HCT116 (cell line): ENCODE measurements at regions not wholly inside any gene's neighbourhood (a gene's known extent, or its start where the extent isn't known, plus 50 kb on each side); places are given as distances from the start of the nearest gene placed in this dataset.

Experiments
- ATAC-seq: fragments of 200-7000 bp; cut with Tn5 transposase; 2 replicates; pipeline ENCODE4 v1.9.1; 2020; ENCODE audit warnings: mild to moderate bottlenecking, moderate library complexity
- BruUV-seq: library from RNA; stranded (reverse); fragments of 400-500 nt; replicated peaks from 2 replicates; lab custom pipeline; 2021; lab: Mats Ljungman, UMichigan
- CTCF ChIA-PET: fragments of 300-600 bp; sonication (Branson Sonifier 250); formaldehyde crosslinking; loops from one replicate; lab custom pipeline; 2021; ENCODE audit warnings: antibody characterized with exemption; lab: Charles Lee
- POLR2A ChIA-PET: fragments of 300-600, 350-600 bp; sonication (Branson Sonifier 250); formaldehyde crosslinking; loops from one replicate; lab custom pipeline; 2021; ENCODE audit warnings: antibody characterized with exemption; lab: Charles Lee
- RAD21 ChIA-PET, 2 experiments: fragments of 300-600 bp; sonication (Branson Sonifier 250); formaldehyde crosslinking; loops; one replicate each; lab custom pipeline; 2023; ENCODE audit warnings: low total read pairs in 2 of 2; ENCODE audit not compliant: uncharacterized antibody in 2 of 2, unreplicated experiment in 2 of 2, low non-redundant PET in 1 of 2; lab: Charles Lee
- DNase-seq: peaks from one replicate; pipeline ENCODE4 v3.0.0-alpha.2; 2010; ENCODE audit warnings: low read depth, low spot score
- H2AFZ ChIP-seq: fragments of 200-600 bp; shearing (Covaris generic), sonication (generic); 2 replicates; pipeline ENCODE4 v1.6.1; 2017; ENCODE audit warnings: low read depth, mixed run types, mixed read lengths, antibody characterized with exemption, low read length; ENCODE audit not compliant: poor library complexity, severe bottlenecking
- H3K27ac ChIP-seq: 2 replicates; pipeline ENCODE4 v1.5.1; 2012; ENCODE audit warnings: low read depth, low read length
- H3K27me3 ChIP-seq: fragments of 200-600 bp; sonication (generic); 2 replicates; pipeline ENCODE4 v1.6.1; 2016; ENCODE audit warnings: mixed run types, low read length, mixed read lengths; ENCODE audit not compliant: insufficient read depth
- H3K36me3 ChIP-seq, 2 experiments: fragments of 200-500 bp in 1 of 2; fragments of 200-600 bp in 1 of 2; sonication (Bioruptor generic) in 1 of 2; sonication (generic) in 1 of 2; 2 replicates each; pipeline versions ENCODE4 v1.5.1 to v1.6.1; 2014 to 2016; ENCODE audit warnings: low read length in 2 of 2, inconsistent platforms in 1 of 2, mixed read lengths in 1 of 2, mixed run types in 1 of 2; ENCODE audit not compliant: insufficient read depth in 2 of 2, control insufficient read depth in 1 of 2
- H3K4me1 ChIP-seq, 2 experiments: fragments of 200-600 bp in 1 of 2; sonication (generic) in 1 of 2; 2 replicates each; pipeline versions ENCODE4 v1.5.1 to v1.6.1; 2012 to 2017; ENCODE audit warnings: low read length in 2 of 2, inconsistent platforms in 1 of 2, mild to moderate bottlenecking in 1 of 2, mixed read lengths in 1 of 2, mixed run types in 1 of 2, moderate library complexity in 1 of 2; ENCODE audit not compliant: insufficient read depth in 2 of 2, control insufficient read depth in 1 of 2
- H3K4me2 ChIP-seq: fragments of 200-600 bp; sonication (generic); 2 replicates; pipeline ENCODE4 v1.6.1; 2017; ENCODE audit warnings: mixed run types, low read length, mixed read lengths
- H3K4me3 ChIP-seq, 2 experiments: fragments of 200-600 bp in 1 of 2; sonication (generic) in 1 of 2; replicated peaks in 1 of 2; 2 replicates each; pipeline ENCODE4 v1.5.1; 2011 to 2016; ENCODE audit warnings: low read length in 2 of 2, control low read depth in 1 of 2, low read depth in 1 of 2, mild to moderate bottlenecking in 1 of 2, mixed read lengths in 1 of 2, mixed run types in 1 of 2
- H3K79me2 ChIP-seq: fragments of 200-600 bp; sonication (generic); 2 replicates; pipeline ENCODE4 v1.6.1; 2017; ENCODE audit warnings: mild to moderate bottlenecking, mixed run types, low read length, moderate library complexity, mixed read lengths; ENCODE audit not compliant: insufficient read depth
- H3K9ac ChIP-seq: fragments of 200-600 bp; sonication (generic); 2 replicates; pipeline ENCODE4 v1.6.1; 2016; ENCODE audit warnings: low read length, mixed read lengths
- H3K9me2 ChIP-seq: fragments of 200-600 bp; sonication (generic), shearing (Covaris generic); 2 replicates; pipeline ENCODE4 v1.6.1; 2017; ENCODE audit warnings: mixed run types, mild to moderate bottlenecking, moderate library complexity; ENCODE audit not compliant: insufficient read depth
- H3K9me3 ChIP-seq, 2 experiments: fragments of 200-500 bp in 1 of 2; fragments of 200-600 bp in 1 of 2; sonication (Bioruptor generic) in 1 of 2; sonication (generic) in 1 of 2; 2 replicates each; pipeline ENCODE4 v1.6.1; 2014 to 2017; ENCODE audit warnings: low read length in 2 of 2, mixed read lengths in 2 of 2, inconsistent platforms in 1 of 2, low read depth in 1 of 2, mild to moderate bottlenecking in 1 of 2, mixed run types in 1 of 2, moderate library complexity in 1 of 2; ENCODE audit not compliant: control insufficient read depth in 1 of 2, insufficient read depth in 1 of 2
- H4K20me1 ChIP-seq: fragments of 200-600 bp; sonication (generic), shearing (Covaris generic); 2 replicates; pipeline ENCODE4 v1.6.1; 2017; ENCODE audit warnings: mixed run types, mild to moderate bottlenecking, moderate library complexity; ENCODE audit not compliant: insufficient read depth
- CBX3 ChIP-seq: IDR thresholded peaks from 2 replicates; pipeline ENCODE4 v1.6.1; 2012; ENCODE audit warnings: low read depth
- CEBPB ChIP-seq: IDR thresholded peaks from 2 replicates; pipeline ENCODE4 v1.6.1; 2012; ENCODE audit warnings: low read depth
- EGR1 ChIP-seq: IDR thresholded peaks from 2 replicates; pipeline ENCODE4 v1.6.1; 2012; ENCODE audit warnings: low read depth
- FOSL1 ChIP-seq: IDR thresholded peaks from 2 replicates; pipeline ENCODE4 v1.6.1; 2012; ENCODE audit warnings: low read depth
- JUND ChIP-seq: IDR thresholded peaks from 2 replicates; pipeline ENCODE4 v1.6.1; 2012
- POLR2A ChIP-seq: IDR thresholded peaks from 2 replicates; pipeline ENCODE4 v1.7.0; 2011; ENCODE audit warnings: borderline replicate concordance; ENCODE audit not compliant: insufficient read depth, insufficient read length; ENCODE audit errors: extremely low read depth
- SIN3A ChIP-seq: IDR thresholded peaks from 2 replicates; pipeline ENCODE4 v1.6.1; 2012; ENCODE audit warnings: low read depth
- SP1 ChIP-seq: IDR thresholded peaks from 2 replicates; pipeline ENCODE4 v1.6.1; 2012; ENCODE audit warnings: low read depth
- TCF7L2 ChIP-seq: IDR thresholded peaks from 2 replicates; pipeline ENCODE4 v1.7.0; 2011; ENCODE audit warnings: borderline replicate concordance, inconsistent platforms; ENCODE audit not compliant: insufficient read depth, insufficient read length; ENCODE audit errors: extremely low read depth
- ZBTB33 ChIP-seq: IDR thresholded peaks from 2 replicates; pipeline ENCODE4 v1.6.1; 2011; ENCODE audit warnings: mild to moderate bottlenecking, low read length, moderate library complexity; ENCODE audit not compliant: insufficient replicate concordance; ENCODE audit errors: extremely low read depth
- ZFX ChIP-seq: fragments of 450-650 bp; IDR thresholded peaks from 2 replicates; pipeline ENCODE4 v1.6.1; 2017
- ZNF274 ChIP-seq: fragments of 200-500 bp; sonication (Bioruptor generic); IDR thresholded peaks from 2 replicates; pipeline ENCODE4 v1.6.1; 2014; ENCODE audit warnings: mild to moderate bottlenecking, low read depth, low read length, inconsistent platforms
- intact Hi-C: fragments of 100-400 bp; cut with micrococcal nuclease; formaldehyde crosslinking; loops from 2 replicates; pipeline ENCODE4 v1.10.0; 2022
- TF ChIP-seq, protein P1 (sequence below): IDR thresholded peaks from 2 replicates; pipeline ENCODE4 v1.6.1; 2012; ENCODE audit warnings: low read depth
- TF ChIP-seq, protein P2 (sequence below), 3 experiments: fragments of 200-600 bp in 1 of 3; sonication (generic) in 1 of 3; IDR thresholded peaks in 2 of 3; conservative IDR thresholded peaks in 1 of 3; 2 replicates each; pipeline ENCODE4 v1.5.1; 2012 to 2017; ENCODE audit warnings: low read depth in 2 of 3, low read length in 2 of 3, antibody characterized with exemption in 1 of 3, borderline replicate concordance in 1 of 3, control low read depth in 1 of 3, mild to moderate bottlenecking in 1 of 3, mixed read lengths in 1 of 3, mixed run types in 1 of 3, moderate library complexity in 1 of 3; ENCODE audit not compliant: insufficient read depth in 1 of 3
- TF ChIP-seq, protein P3 (sequence below): IDR thresholded peaks from 2 replicates; pipeline ENCODE4 v1.6.1; 2012

GRCh38 chr5:173696216-173696615 is 79.8 kb upstream of the BOD1 start:
- RAD21 ChIA-PET: no interaction called here
- H4K20me1 ChIP-seq: no peaks in the 10 kb centered on the region

More at GRCh38 chr5:173696216-173696615, 79.8 kb upstream of the BOD1 start:
- Histone ChIP-seq H3K27ac (no peak overlapping the region), H3K4me3 (no peak overlapping the region), H3K9me2 (no peaks in the 10 kb centered on the region), H3K36me3 (no peaks in the 10 kb centered on the region), H3K4me2 (no peak overlapping the region), H3K4me1 (no peaks in the 10 kb centered on the region), H3K9me3 (no peaks in the 10 kb centered on the region), H3K9ac (no peak overlapping the region), H2AFZ (no peak overlapping the region), H3K27me3 (no peaks in the 10 kb centered on the region), H3K79me2 (no peaks in the 10 kb centered on the region)
- TF ChIP-seq, protein P1, sequence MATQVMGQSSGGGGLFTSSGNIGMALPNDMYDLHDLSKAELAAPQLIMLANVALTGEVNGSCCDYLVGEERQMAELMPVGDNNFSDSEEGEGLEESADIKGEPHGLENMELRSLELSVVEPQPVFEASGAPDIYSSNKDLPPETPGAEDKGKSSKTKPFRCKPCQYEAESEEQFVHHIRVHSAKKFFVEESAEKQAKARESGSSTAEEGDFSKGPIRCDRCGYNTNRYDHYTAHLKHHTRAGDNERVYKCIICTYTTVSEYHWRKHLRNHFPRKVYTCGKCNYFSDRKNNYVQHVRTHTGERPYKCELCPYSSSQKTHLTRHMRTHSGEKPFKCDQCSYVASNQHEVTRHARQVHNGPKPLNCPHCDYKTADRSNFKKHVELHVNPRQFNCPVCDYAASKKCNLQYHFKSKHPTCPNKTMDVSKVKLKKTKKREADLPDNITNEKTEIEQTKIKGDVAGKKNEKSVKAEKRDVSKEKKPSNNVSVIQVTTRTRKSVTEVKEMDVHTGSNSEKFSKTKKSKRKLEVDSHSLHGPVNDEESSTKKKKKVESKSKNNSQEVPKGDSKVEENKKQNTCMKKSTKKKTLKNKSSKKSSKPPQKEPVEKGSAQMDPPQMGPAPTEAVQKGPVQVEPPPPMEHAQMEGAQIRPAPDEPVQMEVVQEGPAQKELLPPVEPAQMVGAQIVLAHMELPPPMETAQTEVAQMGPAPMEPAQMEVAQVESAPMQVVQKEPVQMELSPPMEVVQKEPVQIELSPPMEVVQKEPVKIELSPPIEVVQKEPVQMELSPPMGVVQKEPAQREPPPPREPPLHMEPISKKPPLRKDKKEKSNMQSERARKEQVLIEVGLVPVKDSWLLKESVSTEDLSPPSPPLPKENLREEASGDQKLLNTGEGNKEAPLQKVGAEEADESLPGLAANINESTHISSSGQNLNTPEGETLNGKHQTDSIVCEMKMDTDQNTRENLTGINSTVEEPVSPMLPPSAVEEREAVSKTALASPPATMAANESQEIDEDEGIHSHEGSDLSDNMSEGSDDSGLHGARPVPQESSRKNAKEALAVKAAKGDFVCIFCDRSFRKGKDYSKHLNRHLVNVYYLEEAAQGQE: no peak
- TF ChIP-seq, protein P2, sequence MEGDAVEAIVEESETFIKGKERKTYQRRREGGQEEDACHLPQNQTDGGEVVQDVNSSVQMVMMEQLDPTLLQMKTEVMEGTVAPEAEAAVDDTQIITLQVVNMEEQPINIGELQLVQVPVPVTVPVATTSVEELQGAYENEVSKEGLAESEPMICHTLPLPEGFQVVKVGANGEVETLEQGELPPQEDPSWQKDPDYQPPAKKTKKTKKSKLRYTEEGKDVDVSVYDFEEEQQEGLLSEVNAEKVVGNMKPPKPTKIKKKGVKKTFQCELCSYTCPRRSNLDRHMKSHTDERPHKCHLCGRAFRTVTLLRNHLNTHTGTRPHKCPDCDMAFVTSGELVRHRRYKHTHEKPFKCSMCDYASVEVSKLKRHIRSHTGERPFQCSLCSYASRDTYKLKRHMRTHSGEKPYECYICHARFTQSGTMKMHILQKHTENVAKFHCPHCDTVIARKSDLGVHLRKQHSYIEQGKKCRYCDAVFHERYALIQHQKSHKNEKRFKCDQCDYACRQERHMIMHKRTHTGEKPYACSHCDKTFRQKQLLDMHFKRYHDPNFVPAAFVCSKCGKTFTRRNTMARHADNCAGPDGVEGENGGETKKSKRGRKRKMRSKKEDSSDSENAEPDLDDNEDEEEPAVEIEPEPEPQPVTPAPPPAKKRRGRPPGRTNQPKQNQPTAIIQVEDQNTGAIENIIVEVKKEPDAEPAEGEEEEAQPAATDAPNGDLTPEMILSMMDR (IDR thresholded peaks at IDR 0.05 in 2 of 3, conservative IDR thresholded peaks at IDR 0.05 in 1 of 3; ENCODE audit: borderline replicate concordance in 1 of 3, insufficient read depth in 1 of 3, low read depth in 2 of 3, low read length in 2 of 3): no peak
- TF ChIP-seq POLR2A (no peak), ZBTB33 (no peak), JUND (no peak), FOSL1 (no peak), SP1 (no peak), EGR1 (no peak), TCF7L2 (no peak), CBX3 (no peak), CEBPB (no peak), ZFX (no peak), ZNF274 (no peak), SIN3A (no peak)
- TF ChIP-seq, protein P3, sequence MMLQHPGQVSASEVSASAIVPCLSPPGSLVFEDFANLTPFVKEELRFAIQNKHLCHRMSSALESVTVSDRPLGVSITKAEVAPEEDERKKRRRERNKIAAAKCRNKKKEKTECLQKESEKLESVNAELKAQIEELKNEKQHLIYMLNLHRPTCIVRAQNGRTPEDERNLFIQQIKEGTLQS: no peak
- intact Hi-C loops: no loop called here
- ChIA-PET CTCF (no interaction called here), POLR2A (no interaction called here)
- ATAC-seq (no peak), DNase-seq (no peak)
- BruUV-seq: no TSS peak
